Body of pancreas (tissue), 4 donors: ENCODE measurements at regions not wholly inside any gene's neighbourhood (a gene's known extent, or its start where the extent isn't known, plus 50 kb on each side); places are given as distances from the start of the nearest gene placed in this dataset.

Source experiments
- ATAC-seq: fragments of 150-250 bp; one replicate; pipeline ENCODE4 v1.9.1; 2016
- DNase-seq, 4 donors: peaks; one replicate each; pipeline ENCODE4 v3.0.0-alpha.2; 2019
- H3K27ac ChIP-seq, 4 donors: fragments of 200-600 bp; sonication (generic); 1 replicate in 3 of 4; 2 replicates in 1 of 4; pipeline versions ENCODE4 v1.5.1 to v1.6.1; 2016 to 2019; ENCODE audit warnings: mild to moderate bottlenecking in 1 of 4, mixed read lengths in 1 of 4, moderate library complexity in 1 of 4
- H3K27me3 ChIP-seq, 2 donors: fragments of 200-600 bp; sonication (generic); one replicate each; pipeline ENCODE4 v1.6.0; 2016; ENCODE audit warnings: mild to moderate bottlenecking in 1 of 2
- H3K36me3 ChIP-seq, 2 donors: fragments of 200-600 bp; sonication (generic); replicated peaks in 1 of 2; 2 replicates each; pipeline ENCODE4 v1.5.1; 2016; ENCODE audit warnings: low read depth in 2 of 2; ENCODE audit not compliant: insufficient read depth in 1 of 2
- H3K4me1 ChIP-seq: fragments of 200-600 bp; sonication (generic); one replicate; pipeline ENCODE4 v1.6.0; 2016
- H3K4me3 ChIP-seq, 2 donors: fragments of 200-600 bp; sonication (generic); 1 replicate in 1 of 2; 2 replicates in 1 of 2; pipeline ENCODE4 v1.5.1; 2016 to 2019
- H3K9me3 ChIP-seq, 3 donors: fragments of 200-600 bp; sonication (generic); 1 replicate in 2 of 3; 2 replicates in 1 of 3; pipeline ENCODE4 v1.5.1; 2016
- POLR2A ChIP-seq, 3 donors: fragments of 450-650 bp; IDR thresholded peaks; one replicate each; pipeline ENCODE4 v1.6.1; 2016; ENCODE audit warnings: antibody characterized with exemption in 3 of 3, mild to moderate bottlenecking in 2 of 3
- WGBS, 2 donors: methylation state at CpG; one replicate each; pipeline ENCODE4 v1.1.5; 2017; 5-methylcytosine and 5-hydroxymethylcytosine counted together
- intact Hi-C: fragments of 100-400 bp; cut with DNase I; formaldehyde crosslinking; loops from one replicate; pipeline ENCODE4 v1.15.1; 2023
- TF ChIP-seq, protein P1 (sequence below), 7 experiments: fragments of 450-650 bp in 4 of 7; fragments of 200-600 bp in 3 of 7; sonication (generic) in 3 of 7; IDR thresholded peaks; one replicate each; pipeline ENCODE4 v1.5.1; 2016 to 2019; ENCODE audit warnings: antibody characterized with exemption in 7 of 7

DNA sequence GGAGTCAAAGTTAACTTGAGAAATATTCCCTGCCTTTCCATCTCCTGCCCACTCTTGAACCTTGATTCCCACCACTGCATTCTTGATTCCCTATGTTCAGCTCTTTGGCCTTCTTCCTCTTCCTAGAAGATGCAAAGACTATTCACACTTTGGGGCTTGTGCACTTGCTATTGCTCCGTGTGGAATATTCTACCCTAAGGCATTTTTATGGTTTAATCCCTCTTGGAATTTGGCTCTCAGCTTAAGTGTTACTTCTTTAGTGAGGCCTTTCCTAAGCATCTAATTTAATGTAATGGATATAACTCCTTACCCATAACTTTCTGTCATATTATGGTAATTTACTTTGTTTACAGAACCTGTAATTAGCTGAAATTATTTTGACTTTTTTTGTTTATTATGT is 318.9 kb upstream of the COL8A1 start:
- WGBS, 2 donors, result 34 to 42% methylated on average over 1 of the region's 1 CpG
- Histone ChIP-seq H3K36me3 (no peaks in the 10 kb centered on the region), H3K4me1 (no peaks in the 10 kb centered on the region), H3K27me3 (no peaks in the 10 kb centered on the region), H3K27ac (no peak overlapping the region), H3K4me3 (no peak overlapping the region), H3K9me3 (no peaks in the 10 kb centered on the region)
- no peak for DNase-seq
- no peak for ATAC-seq
- intact Hi-C loops, result no loop called here
- TF ChIP-seq, protein P1, sequence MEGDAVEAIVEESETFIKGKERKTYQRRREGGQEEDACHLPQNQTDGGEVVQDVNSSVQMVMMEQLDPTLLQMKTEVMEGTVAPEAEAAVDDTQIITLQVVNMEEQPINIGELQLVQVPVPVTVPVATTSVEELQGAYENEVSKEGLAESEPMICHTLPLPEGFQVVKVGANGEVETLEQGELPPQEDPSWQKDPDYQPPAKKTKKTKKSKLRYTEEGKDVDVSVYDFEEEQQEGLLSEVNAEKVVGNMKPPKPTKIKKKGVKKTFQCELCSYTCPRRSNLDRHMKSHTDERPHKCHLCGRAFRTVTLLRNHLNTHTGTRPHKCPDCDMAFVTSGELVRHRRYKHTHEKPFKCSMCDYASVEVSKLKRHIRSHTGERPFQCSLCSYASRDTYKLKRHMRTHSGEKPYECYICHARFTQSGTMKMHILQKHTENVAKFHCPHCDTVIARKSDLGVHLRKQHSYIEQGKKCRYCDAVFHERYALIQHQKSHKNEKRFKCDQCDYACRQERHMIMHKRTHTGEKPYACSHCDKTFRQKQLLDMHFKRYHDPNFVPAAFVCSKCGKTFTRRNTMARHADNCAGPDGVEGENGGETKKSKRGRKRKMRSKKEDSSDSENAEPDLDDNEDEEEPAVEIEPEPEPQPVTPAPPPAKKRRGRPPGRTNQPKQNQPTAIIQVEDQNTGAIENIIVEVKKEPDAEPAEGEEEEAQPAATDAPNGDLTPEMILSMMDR (IDR thresholded peaks at IDR 0.05), result no peak
- TF ChIP-seq POLR2A (IDR thresholded peaks at IDR 0.05), result no peak

DNA sequence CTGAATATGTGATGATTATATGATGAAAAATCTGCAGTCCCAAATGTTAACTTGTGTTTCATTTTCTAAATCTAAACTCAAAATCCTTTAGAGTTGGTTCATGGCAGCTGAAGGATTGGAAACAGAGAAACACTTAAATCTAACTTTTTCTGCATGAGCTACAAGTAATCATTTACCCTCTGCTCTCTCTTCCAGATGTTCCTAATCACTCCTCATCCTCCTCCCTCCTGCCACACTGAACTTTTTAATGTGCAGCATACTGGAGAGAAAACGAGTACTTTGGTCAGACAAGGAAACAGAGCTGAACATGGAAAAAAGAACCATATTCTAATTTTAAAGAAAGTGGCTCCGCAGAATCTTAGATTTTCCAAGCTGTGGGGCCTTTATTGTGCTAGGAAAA is 321.2 kb upstream of the COL8A1 start:
- no peak for ATAC-seq
- 33 to 40% methylated on average over 2 of the region's 2 CpGs for WGBS, 2 donors
- H3K27ac ChIP-seq, result no peak overlapping the region
- H3K9me3 ChIP-seq, result no peaks in the 10 kb centered on the region
- no peaks in the 10 kb centered on the region for H3K27me3 ChIP-seq
- H3K4me1 ChIP-seq, result no peaks in the 10 kb centered on the region
- no peak for DNase-seq
- no peak overlapping the region for H3K4me3 ChIP-seq
- TF ChIP-seq POLR2A (IDR thresholded peaks at IDR 0.05), result no peak
- TF ChIP-seq, protein P1 (IDR thresholded peaks at IDR 0.05), result no peak
- intact Hi-C loops, result no loop called here
- no peaks in the 10 kb centered on the region for H3K36me3 ChIP-seq

DNA sequence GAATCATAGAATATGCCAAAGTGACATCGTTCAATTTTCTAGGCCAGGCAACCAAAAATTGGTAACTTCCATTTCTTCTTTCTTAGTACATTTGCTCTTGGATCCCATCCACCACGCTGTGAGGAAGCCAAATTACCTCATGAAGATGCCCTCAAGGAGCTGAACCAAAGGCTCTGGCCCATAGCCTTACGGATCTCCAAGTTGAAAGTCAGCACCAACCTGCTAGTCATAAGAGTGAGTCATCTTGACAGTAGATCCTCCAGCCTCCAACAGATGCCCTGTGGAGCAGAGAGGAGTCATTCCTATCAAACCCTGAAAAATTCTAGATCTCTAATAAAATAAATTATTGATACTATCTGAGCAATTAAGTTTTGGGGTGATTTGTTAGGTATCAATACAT is 322.5 kb upstream of the COL8A1 start:
- DNase-seq, result no peak
- WGBS, 2 donors, result 52 to 53% methylated on average over 3 of the region's 3 CpGs
- Histone ChIP-seq H3K4me1 (no peaks in the 10 kb centered on the region), H3K27me3 (no peaks in the 10 kb centered on the region), H3K36me3 (no peaks in the 10 kb centered on the region), H3K9me3 (no peaks in the 10 kb centered on the region), H3K27ac (no peak overlapping the region), H3K4me3 (no peak overlapping the region)
- no peak for ATAC-seq
- intact Hi-C loops, result no loop called here
- TF ChIP-seq POLR2A (IDR thresholded peaks at IDR 0.05), result no peak
- TF ChIP-seq, protein P1 (IDR thresholded peaks at IDR 0.05), result no peak

DNA sequence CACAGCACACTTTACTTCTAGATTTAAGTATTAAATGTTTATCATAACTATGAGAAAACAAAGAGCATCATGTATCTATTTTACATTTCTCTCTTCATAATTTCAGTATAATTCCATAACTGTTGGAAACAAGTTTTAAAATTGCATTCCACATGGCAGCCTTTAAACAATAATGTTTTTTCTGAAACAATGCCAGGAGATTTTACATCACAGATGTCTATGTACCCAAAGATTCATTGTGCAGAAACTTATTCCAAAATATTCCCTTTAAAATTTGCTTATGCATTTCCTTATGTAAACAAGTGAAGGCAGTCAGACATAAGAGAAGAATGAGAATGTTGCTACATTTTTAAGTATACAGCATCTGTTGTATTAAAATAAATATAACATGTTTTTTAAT is 324.9 kb upstream of the COL8A1 start:
- intact Hi-C loops, result no loop called here
- no peaks in the 10 kb centered on the region for H3K36me3 ChIP-seq
- DNase-seq (no peak), ATAC-seq (no peak)
- no peak overlapping the region for H3K27ac ChIP-seq
- H3K27me3 ChIP-seq, result no peaks in the 10 kb centered on the region
- H3K4me1 ChIP-seq, result no peaks in the 10 kb centered on the region
- no peak overlapping the region for H3K4me3 ChIP-seq
- TF ChIP-seq POLR2A (IDR thresholded peaks at IDR 0.05), result no peak
- TF ChIP-seq, protein P1 (IDR thresholded peaks at IDR 0.05), result no peak
- H3K9me3 ChIP-seq, result no peaks in the 10 kb centered on the region

DNA sequence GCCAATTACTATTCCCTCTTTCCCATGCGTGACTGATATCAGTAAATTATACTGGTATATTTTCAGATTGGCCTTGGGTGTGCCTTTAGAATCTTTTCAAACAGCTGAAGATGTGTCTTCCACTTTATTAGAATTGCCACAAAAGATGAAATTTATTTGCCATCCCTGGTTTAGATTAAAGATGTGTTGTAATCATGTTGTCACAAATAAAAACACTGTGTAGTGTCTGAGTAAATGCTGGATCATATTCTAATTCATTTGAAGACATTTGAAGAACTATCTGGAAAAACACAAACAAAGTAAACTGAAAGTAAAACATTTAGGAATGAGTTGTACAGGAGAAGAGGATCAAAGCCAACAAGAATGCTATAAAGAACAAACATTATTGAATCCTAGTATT is 339.7 kb upstream of the COL8A1 start:
- no peak overlapping the region for H3K4me3 ChIP-seq
- no peaks in the 10 kb centered on the region for H3K9me3 ChIP-seq
- H3K27ac ChIP-seq, result no peak overlapping the region
- DNase-seq, result no peak
- no peaks in the 10 kb centered on the region for H3K36me3 ChIP-seq
- intact Hi-C loops, result no loop called here
- WGBS, 2 donors, result 69 to 82% methylated on average over 1 of the region's 1 CpG
- no peak for ATAC-seq
- no peaks in the 10 kb centered on the region for H3K27me3 ChIP-seq
- H3K4me1 ChIP-seq, result no peaks in the 10 kb centered on the region
- TF ChIP-seq, protein P1 (IDR thresholded peaks at IDR 0.05), result no peak
